MM.1S (cell line): ENCODE measurements at regions not wholly inside any gene's neighbourhood (a gene's known extent, or its start where the extent isn't known, plus 50 kb on each side); places are given as distances from the start of the nearest gene placed in this dataset.

Experiments used
- EZH2 ChIP-seq: fragments of 300-600 bp; sonication (generic); optimal IDR thresholded peaks from 2 replicates; pipeline ENCODE3; 2017; ENCODE audit warnings: low read depth, mild to moderate bottlenecking, antibody characterized with exemption, low read length, mixed read lengths
- EZH2phosphoT487 ChIP-seq: fragments of 300-600 bp; sonication (generic); IDR thresholded peaks from 2 replicates; pipeline ENCODE4 v1.6.1; 2018; ENCODE audit warnings: antibody characterized with exemption, low read length
- TF ChIP-seq, protein P1 (sequence below): fragments of 300-600 bp; sonication (generic); IDR thresholded peaks from 2 replicates; pipeline ENCODE4 v1.5.1; 2016; ENCODE audit warnings: antibody characterized with exemption, low read length, mixed read lengths

DNA sequence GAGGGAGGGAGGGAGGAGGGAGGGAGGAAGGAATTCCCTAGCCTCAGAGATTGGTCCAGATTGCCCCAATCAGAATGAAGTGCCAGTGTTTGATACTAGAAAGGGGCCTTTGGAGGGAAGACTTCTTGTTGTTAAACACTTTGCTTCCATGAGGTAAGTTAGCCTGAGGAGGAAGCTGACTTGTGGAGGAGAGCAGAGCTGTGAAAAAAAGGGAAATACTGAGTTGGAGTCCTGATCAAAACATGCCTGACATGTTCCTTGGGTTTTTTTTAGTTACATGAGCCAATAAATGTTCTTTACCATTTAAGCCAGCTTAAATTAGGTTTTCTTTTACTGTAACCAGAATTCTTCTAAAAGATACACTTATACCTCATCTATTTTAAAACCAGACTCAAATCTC, 57.6 kb downstream of the GSX2 start:
- TF ChIP-seq, protein P1, sequence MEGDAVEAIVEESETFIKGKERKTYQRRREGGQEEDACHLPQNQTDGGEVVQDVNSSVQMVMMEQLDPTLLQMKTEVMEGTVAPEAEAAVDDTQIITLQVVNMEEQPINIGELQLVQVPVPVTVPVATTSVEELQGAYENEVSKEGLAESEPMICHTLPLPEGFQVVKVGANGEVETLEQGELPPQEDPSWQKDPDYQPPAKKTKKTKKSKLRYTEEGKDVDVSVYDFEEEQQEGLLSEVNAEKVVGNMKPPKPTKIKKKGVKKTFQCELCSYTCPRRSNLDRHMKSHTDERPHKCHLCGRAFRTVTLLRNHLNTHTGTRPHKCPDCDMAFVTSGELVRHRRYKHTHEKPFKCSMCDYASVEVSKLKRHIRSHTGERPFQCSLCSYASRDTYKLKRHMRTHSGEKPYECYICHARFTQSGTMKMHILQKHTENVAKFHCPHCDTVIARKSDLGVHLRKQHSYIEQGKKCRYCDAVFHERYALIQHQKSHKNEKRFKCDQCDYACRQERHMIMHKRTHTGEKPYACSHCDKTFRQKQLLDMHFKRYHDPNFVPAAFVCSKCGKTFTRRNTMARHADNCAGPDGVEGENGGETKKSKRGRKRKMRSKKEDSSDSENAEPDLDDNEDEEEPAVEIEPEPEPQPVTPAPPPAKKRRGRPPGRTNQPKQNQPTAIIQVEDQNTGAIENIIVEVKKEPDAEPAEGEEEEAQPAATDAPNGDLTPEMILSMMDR, result no peak
- no peak for TF ChIP-seq EZH2
- no peak for TF ChIP-seq EZH2phosphoT487
